ENCODE measurements at regions not wholly inside any gene's neighbourhood (a gene's known extent, or its start where the extent isn't known, plus 50 kb on each side); places are given as distances from the start of the nearest gene placed in this dataset.

DNA sequence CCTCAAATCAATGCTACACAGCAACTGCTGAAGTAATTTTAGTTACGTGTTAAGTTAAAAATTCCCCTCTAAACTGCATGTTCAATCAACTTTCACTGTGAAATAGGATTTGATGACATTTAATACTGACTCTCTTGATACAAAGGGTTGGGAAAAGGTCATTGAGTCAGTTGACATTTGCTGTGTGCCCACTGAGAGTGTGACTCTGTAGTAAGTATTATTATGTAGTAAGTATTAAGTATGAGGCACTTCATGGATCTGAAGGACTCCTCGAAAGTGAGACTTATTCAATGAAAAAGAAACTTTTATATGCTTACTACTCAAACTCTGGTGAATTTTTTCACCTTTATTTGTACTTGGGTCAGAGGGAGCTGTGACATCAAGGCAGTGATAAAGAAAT is 83.1 kb upstream of the S1PR1 start:
- Histone ChIP-seq H3K9me1 (replicated peaks; ENCODE audit: control insufficient read depth, extremely low read depth, insufficient read depth, low read length) (no peaks in the 10 kb centered on the region), H3K27me3 (ENCODE audit: control insufficient read depth in 2 of 2, insufficient read depth in 2 of 2, low read length in 2 of 2) (no peaks in the 10 kb centered on the region), H3K4me1 (ENCODE audit: control insufficient read depth, extremely low read depth, insufficient read depth, low read length) (peaks cover 27% of the 10 kb centered on the region), H3K79me2 (ENCODE audit: control insufficient read depth, insufficient read depth, low read length) (no peaks in the 10 kb centered on the region), H3K36me3 (ENCODE audit: control insufficient read depth in 2 of 2, extremely low read depth in 1 of 2, insufficient read depth in 2 of 2, low read length in 2 of 2) (no peaks in the 10 kb centered on the region), H3K9me3 (replicated peaks; ENCODE audit: control insufficient read depth, insufficient read depth, low read length) (no peaks in the 10 kb centered on the region), H3K4me3 (replicated peaks in 1 of 3; ENCODE audit: insufficient read depth in 1 of 3, low read depth in 1 of 3, low read length in 3 of 3) (no peak overlapping the region), H3K4me2 (ENCODE audit: insufficient read depth, low read length) (no peak overlapping the region), H2AFZ (ENCODE audit: low read depth, low read length) (no peak overlapping the region), H3K27ac (ENCODE audit: insufficient read depth, low read depth, low read length) (no peak overlapping the region), H4K20me1 (replicated peaks; ENCODE audit: control insufficient read depth, extremely low read depth, insufficient read depth, low read length) (no peaks in the 10 kb centered on the region), H3K9ac (replicated peaks; ENCODE audit: extremely low read depth, insufficient read depth, low read length) (no peak overlapping the region)
- DNase-seq (ENCODE audit: low read depth, low spot score) (no peak), FAIRE-seq (no peak)
- ChIA-PET CTCF (no interaction called here), POLR2A (no interaction called here)
- no TSS peak for BruUV-seq (replicated peaks)
- no peak for TF ChIP-seq FOS (IDR thresholded peaks at IDR 0.05; ENCODE audit: borderline replicate concordance, insufficient read depth, low read length)
- TF ChIP-seq MYC (IDR thresholded peaks at IDR 0.05; ENCODE audit: low read depth, low read length), result no peak
- TF ChIP-seq EZH2 (IDR thresholded peaks at IDR 0.05; ENCODE audit: borderline replicate concordance, low read depth, low read length, severe bottlenecking), result no peak
- TF ChIP-seq POLR2AphosphoS5 (IDR thresholded peaks at IDR 0.05; ENCODE audit: insufficient read depth, low read depth, low read length), result no peak
- TF ChIP-seq, protein P1, sequence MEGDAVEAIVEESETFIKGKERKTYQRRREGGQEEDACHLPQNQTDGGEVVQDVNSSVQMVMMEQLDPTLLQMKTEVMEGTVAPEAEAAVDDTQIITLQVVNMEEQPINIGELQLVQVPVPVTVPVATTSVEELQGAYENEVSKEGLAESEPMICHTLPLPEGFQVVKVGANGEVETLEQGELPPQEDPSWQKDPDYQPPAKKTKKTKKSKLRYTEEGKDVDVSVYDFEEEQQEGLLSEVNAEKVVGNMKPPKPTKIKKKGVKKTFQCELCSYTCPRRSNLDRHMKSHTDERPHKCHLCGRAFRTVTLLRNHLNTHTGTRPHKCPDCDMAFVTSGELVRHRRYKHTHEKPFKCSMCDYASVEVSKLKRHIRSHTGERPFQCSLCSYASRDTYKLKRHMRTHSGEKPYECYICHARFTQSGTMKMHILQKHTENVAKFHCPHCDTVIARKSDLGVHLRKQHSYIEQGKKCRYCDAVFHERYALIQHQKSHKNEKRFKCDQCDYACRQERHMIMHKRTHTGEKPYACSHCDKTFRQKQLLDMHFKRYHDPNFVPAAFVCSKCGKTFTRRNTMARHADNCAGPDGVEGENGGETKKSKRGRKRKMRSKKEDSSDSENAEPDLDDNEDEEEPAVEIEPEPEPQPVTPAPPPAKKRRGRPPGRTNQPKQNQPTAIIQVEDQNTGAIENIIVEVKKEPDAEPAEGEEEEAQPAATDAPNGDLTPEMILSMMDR (IDR thresholded peaks at IDR 0.05; ENCODE audit: extremely low read depth in 1 of 2, insufficient read depth in 1 of 2, low read depth in 1 of 2, low read length in 2 of 2), result no peak
- TF ChIP-seq JUN (IDR thresholded peaks at IDR 0.05; ENCODE audit: borderline replicate concordance, insufficient read depth, insufficient read length, low read depth), result no peak
- TF ChIP-seq, protein P2, sequence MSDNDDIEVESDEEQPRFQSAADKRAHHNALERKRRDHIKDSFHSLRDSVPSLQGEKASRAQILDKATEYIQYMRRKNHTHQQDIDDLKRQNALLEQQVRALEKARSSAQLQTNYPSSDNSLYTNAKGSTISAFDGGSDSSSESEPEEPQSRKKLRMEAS (IDR thresholded peaks at IDR 0.05; ENCODE audit: insufficient read depth, insufficient read length), result no peak
- TF ChIP-seq POLR2A (IDR thresholded peaks at IDR 0.05; ENCODE audit: low read depth, low read length), result no peak
- no peak for TF ChIP-seq GATA2 (IDR thresholded peaks at IDR 0.05; ENCODE audit: insufficient read depth, insufficient read length, low read depth, low read length)
- intact Hi-C loops (cut with micrococcal nuclease) (no loop called here), dilution Hi-C loops (cut with MboI; ENCODE audit: extremely low pct_ligation_motif_present, low sequenced_read_pairs) (no loop called here)

Measured in endothelial cell of umbilical vein (primary cell).